Naive B cell (primary cell): ENCODE measurements at regions not wholly inside any gene's neighbourhood (a gene's known extent, or its start where the extent isn't known, plus 50 kb on each side); places are given as distances from the start of the nearest gene placed in this dataset.
A peak's percentile ranks its signal among the peaks of the same experiment; 100 is the strongest.

Source experiments
- ATAC-seq, 2 donors: fragments of 150-1000 bp; cut with Tn5 transposase; 2 replicates each; pipeline ENCODE4 v1.10.0; 2021; ENCODE audit warnings: low read depth in 2 of 2, mild to moderate bottlenecking in 2 of 2, moderate library complexity in 2 of 2
- DNase-seq: peaks from one replicate; pipeline ENCODE4 v3.0.0; 2022
- H3K27ac Mint-ChIP-seq, 6 donors: one replicate each; pipeline ENCODE4 v1.8.0; 2020 to 2022; ENCODE audit warnings: mild to moderate bottlenecking in 6 of 6, mixed read lengths in 6 of 6, moderate library complexity in 5 of 6, inconsistent platforms in 2 of 6
- H3K27me3 Mint-ChIP-seq, 3 donors: one replicate each; pipeline ENCODE4 v1.8.0; 2021 to 2022; ENCODE audit warnings: mixed read lengths in 3 of 3, mild to moderate bottlenecking in 1 of 3
- H3K36me3 Mint-ChIP-seq, 2 donors: one replicate each; pipeline ENCODE4 v1.8.0; 2020 to 2022; ENCODE audit warnings: mixed read lengths in 2 of 2, inconsistent platforms in 1 of 2, mild to moderate bottlenecking in 1 of 2
- H3K4me1 Mint-ChIP-seq, 3 donors: one replicate each; pipeline ENCODE4 v1.8.0; 2020 to 2022; ENCODE audit warnings: mixed read lengths in 3 of 3, inconsistent platforms in 1 of 3, mild to moderate bottlenecking in 1 of 3, moderate library complexity in 1 of 3
- H3K4me3 Mint-ChIP-seq, 8 donors: one replicate each; pipeline ENCODE4 v1.8.0; 2020 to 2022; ENCODE audit warnings: mild to moderate bottlenecking in 8 of 8, mixed read lengths in 8 of 8, moderate library complexity in 8 of 8, inconsistent platforms in 2 of 8
- H3K9me3 Mint-ChIP-seq, 7 donors: one replicate each; pipeline ENCODE4 v1.8.0; 2020 to 2022; ENCODE audit warnings: mixed read lengths in 7 of 7, mild to moderate bottlenecking in 5 of 7, inconsistent platforms in 2 of 7, moderate library complexity in 1 of 7

GRCh38 chr3:148605521-148605920, 92.2 kb upstream of the AGTR1 start:
- ATAC-seq (no peak), DNase-seq (no peak)
- no peaks in the 10 kb centered on the region for H3K36me3 Mint-ChIP-seq
- no peaks in the 10 kb centered on the region for H3K4me1 Mint-ChIP-seq
- H3K27me3 Mint-ChIP-seq = no peaks in the 10 kb centered on the region
- peaks cover 0 to 8% (median 0%) of the 10 kb centered on the region in 7 donors for H3K9me3 Mint-ChIP-seq
- no peak overlapping the region for H3K4me3 Mint-ChIP-seq
- H3K27ac Mint-ChIP-seq = no peak overlapping the region

GRCh38 chr3:148606979-148607378, 90.7 kb upstream of the AGTR1 start:
- Mint-ChIP-seq H3K9me3 (peaks cover 0 to 8% (median 0%) of the 10 kb centered on the region in 7 donors), H3K27ac (no peak overlapping the region), H3K36me3 (no peaks in the 10 kb centered on the region), H3K4me1 (no peaks in the 10 kb centered on the region), H3K4me3 (no peak overlapping the region), H3K27me3 (no peaks in the 10 kb centered on the region)
- DNase-seq (no peak), ATAC-seq (no peak)

DNA sequence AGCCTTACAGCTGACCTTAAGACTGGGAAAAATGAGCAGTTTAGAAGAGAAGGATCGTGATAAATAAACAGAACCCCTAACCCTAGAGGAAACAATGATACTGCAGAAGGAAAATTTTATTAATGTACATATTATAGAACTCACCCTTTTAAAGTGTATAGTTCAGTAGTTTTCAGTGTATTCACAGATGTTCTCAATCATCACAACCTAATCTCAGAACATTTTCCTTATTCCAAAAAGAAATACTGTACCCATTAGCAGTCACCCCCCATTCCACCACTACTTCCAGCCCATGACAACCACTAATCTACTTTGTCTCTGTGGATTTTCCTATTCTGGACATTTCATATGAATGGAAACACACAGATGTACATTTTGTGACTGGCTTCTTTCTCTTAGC, 90.2 kb upstream of the AGTR1 start:
- Mint-ChIP-seq H3K27me3 (no peaks in the 10 kb centered on the region), H3K4me1 (no peaks in the 10 kb centered on the region), H3K9me3 (peaks cover 0 to 8% (median 0%) of the 10 kb centered on the region in 7 donors), H3K4me3 (no peak overlapping the region), H3K27ac (no peak overlapping the region), H3K36me3 (no peaks in the 10 kb centered on the region)
- DNase-seq (no peak), ATAC-seq (no peak)

DNA sequence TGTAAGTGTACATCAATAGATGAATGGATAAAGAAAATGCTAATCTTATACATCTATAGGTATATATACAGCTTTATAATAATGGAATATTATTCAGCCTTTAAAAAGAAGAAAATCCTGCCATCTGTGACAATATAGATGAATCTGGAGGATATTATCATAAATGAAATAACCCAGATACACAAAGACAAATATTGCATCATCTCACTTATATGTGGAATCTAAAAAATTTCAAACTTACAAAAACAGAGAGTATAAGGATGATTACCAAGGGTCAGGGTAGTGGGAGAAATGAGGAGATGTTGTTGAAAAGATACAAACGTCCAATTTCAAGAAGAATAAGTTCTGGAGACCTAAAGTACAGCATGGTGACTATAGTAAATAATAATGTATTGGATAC, 85.4 kb upstream of the AGTR1 start:
- Mint-ChIP-seq H3K4me3 (no peak overlapping the region), H3K4me1 (no peaks in the 10 kb centered on the region), H3K27me3 (no peaks in the 10 kb centered on the region), H3K27ac (peak overlapping the region in 1 of 6 donors; percentile 18), H3K9me3 (peaks cover 0 to 8% (median 0%) of the 10 kb centered on the region in 7 donors), H3K36me3 (no peaks in the 10 kb centered on the region)
- no peak for ATAC-seq
- no peak for DNase-seq

DNA sequence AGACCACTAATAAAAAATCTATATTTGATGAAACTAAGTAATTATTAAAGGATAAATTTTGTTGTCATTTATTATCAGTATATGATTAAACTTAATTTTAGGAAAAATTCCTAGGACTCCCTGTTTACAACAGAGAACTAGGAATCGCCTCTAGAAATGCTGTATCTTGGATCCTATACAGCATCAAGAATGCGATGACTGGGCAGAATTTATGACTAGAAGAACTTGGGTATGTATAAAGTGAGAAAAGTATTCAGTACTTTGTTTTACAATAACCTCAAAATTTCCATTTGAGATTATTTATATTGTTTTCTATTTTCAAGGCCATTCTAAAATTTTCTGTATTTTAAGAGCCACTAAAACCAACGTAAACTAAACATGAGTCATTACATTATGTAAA, 82.3 kb upstream of the AGTR1 start:
- Mint-ChIP-seq H3K27me3 (no peaks in the 10 kb centered on the region), H3K4me3 (no peak overlapping the region), H3K27ac (no peak overlapping the region), H3K4me1 (peaks cover 0 to 7% (median 3%) of the 10 kb centered on the region in 3 donors), H3K36me3 (no peaks in the 10 kb centered on the region), H3K9me3 (peaks cover 0 to 13% (median 0%) of the 10 kb centered on the region in 7 donors)
- ATAC-seq = no peak
- DNase-seq = no peak

GRCh38 chr3:148625095-148625736, 72.5 kb upstream of the AGTR1 start:
- no peak for DNase-seq
- H3K4me3 Mint-ChIP-seq = no peak overlapping the region
- no peak overlapping the region for H3K27ac Mint-ChIP-seq
- H3K4me1 Mint-ChIP-seq = no peaks in the 10 kb centered on the region
- no peaks in the 10 kb centered on the region for H3K27me3 Mint-ChIP-seq
- no peak for ATAC-seq
- H3K9me3 Mint-ChIP-seq = peaks cover 0 to 17% (median 8%) of the 10 kb centered on the region in 7 donors
- no peaks in the 10 kb centered on the region for H3K36me3 Mint-ChIP-seq

GRCh38 chr3:148625991-148626390, 71.7 kb upstream of the AGTR1 start:
- Mint-ChIP-seq H3K4me3 (no peak overlapping the region), H3K9me3 (peaks cover 0 to 17% (median 8%) of the 10 kb centered on the region in 7 donors), H3K27ac (no peak overlapping the region), H3K27me3 (no peaks in the 10 kb centered on the region), H3K4me1 (no peaks in the 10 kb centered on the region), H3K36me3 (no peaks in the 10 kb centered on the region)
- DNase-seq (no peak), ATAC-seq (no peak)

GRCh38 chr3:148629006-148629405, 68.7 kb upstream of the AGTR1 start:
- ATAC-seq (no peak), DNase-seq (no peak)
- Mint-ChIP-seq H3K4me1 (no peaks in the 10 kb centered on the region), H3K9me3 (peaks cover 2 to 28% (median 15%) of the 10 kb centered on the region in 7 donors), H3K4me3 (no peak overlapping the region), H3K27ac (no peak overlapping the region), H3K36me3 (peaks cover 0 to 9% of the 10 kb centered on the region in 2 donors), H3K27me3 (no peaks in the 10 kb centered on the region)

GRCh38 chr3:148631124-148631903, 66.4 kb upstream of the AGTR1 start:
- no peak for DNase-seq
- H3K9me3 Mint-ChIP-seq = peaks cover 2 to 28% (median 15%) of the 10 kb centered on the region in 7 donors
- no peaks in the 10 kb centered on the region for H3K4me1 Mint-ChIP-seq
- no peaks in the 10 kb centered on the region for H3K27me3 Mint-ChIP-seq
- H3K4me3 Mint-ChIP-seq = no peak overlapping the region
- H3K27ac Mint-ChIP-seq = no peak overlapping the region
- no peak for ATAC-seq
- H3K36me3 Mint-ChIP-seq = peaks cover 0 to 9% of the 10 kb centered on the region in 2 donors

DNA sequence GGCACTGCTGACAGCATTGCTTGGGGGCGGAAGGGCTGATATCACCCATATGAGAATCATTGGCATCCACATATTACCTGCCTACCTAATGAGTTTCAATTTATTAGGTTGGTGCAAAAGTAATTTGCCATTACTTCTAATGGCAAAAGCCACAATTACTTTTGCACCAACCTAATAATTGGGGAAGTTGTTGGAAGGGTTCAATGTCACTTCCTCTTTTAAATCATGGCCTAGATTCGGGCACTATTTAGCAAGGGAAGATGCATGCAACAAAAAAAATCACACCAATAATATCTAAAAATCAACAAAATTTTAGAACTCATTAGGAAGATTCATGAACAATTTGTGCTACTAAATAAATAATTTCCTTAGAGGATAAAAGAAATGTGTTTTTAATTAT, 56.0 kb upstream of the AGTR1 start:
- H3K4me1 Mint-ChIP-seq = no peaks in the 10 kb centered on the region
- H3K4me3 Mint-ChIP-seq = no peak overlapping the region
- DNase-seq (no peak), ATAC-seq (no peak)
- H3K27me3 Mint-ChIP-seq = no peaks in the 10 kb centered on the region
- no peak overlapping the region for H3K27ac Mint-ChIP-seq
- no peaks in the 10 kb centered on the region for H3K36me3 Mint-ChIP-seq
- peaks cover 0 to 9% (median 3%) of the 10 kb centered on the region in 7 donors for H3K9me3 Mint-ChIP-seq

DNA sequence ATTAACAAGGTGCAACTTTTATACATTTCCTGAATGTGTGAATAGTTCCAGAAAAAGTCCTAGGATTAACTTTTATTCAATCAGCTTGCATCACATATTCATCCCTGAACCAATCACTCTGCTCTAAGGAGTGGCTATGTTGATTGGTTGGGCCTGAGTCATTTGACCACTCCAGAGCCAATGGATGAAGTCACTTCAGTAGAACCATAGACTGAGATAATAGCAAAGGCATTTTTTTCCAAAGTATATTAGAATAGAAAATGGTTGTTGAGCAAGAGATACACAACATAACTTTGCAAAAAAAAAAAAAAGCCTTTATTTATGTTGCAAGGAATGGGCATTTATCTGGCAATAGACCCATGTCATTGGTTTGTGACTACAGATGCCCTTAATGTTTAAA, 55.5 kb upstream of the AGTR1 start:
- H3K27ac Mint-ChIP-seq = no peak overlapping the region
- ATAC-seq (no peak), DNase-seq (no peak)
- no peaks in the 10 kb centered on the region for H3K4me1 Mint-ChIP-seq
- H3K4me3 Mint-ChIP-seq = no peak overlapping the region
- H3K27me3 Mint-ChIP-seq = no peaks in the 10 kb centered on the region
- no peaks in the 10 kb centered on the region for H3K36me3 Mint-ChIP-seq
- peaks cover 0 to 9% (median 3%) of the 10 kb centered on the region in 7 donors for H3K9me3 Mint-ChIP-seq

- DNase-seq (no peak), ATAC-seq (no peak)
- no peak overlapping the region for H3K27ac Mint-ChIP-seq
- H3K36me3 Mint-ChIP-seq = no peaks in the 10 kb centered on the region
- H3K4me1 Mint-ChIP-seq = no peaks in the 10 kb centered on the region
- H3K9me3 Mint-ChIP-seq = peaks cover 0 to 9% (median under 1%) of the 10 kb centered on the region in 7 donors
- H3K27me3 Mint-ChIP-seq = no peaks in the 10 kb centered on the region
- no peak overlapping the region for H3K4me3 Mint-ChIP-seq
Observed at GRCh38 chr3:148642616-148643015, 55.1 kb upstream of the AGTR1 start.

DNA sequence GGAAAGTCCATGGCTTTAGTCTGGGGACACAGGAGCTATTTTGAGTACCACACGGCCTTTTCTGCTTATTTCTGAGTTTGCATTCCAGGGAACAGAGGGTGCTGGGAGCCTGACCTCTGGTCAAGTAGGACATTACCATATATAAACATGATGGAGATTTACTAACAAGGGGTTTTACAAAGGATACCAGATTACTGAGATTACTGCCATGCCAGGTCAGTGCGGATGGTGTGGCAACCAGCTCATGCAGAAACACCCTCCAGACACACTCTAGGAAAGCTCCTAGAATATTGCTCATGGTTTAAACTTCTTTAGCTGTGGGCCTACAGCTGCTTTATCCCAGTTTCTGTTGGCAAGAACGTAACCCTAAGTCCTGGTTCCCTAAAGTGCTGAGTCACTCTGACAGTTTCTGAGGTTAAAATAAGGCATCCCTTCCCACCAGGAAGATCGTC, 54.3 kb upstream of the AGTR1 start:
- Mint-ChIP-seq H3K36me3 (no peaks in the 10 kb centered on the region), H3K4me1 (no peaks in the 10 kb centered on the region), H3K4me3 (no peak overlapping the region), H3K9me3 (peaks cover 0 to 9% (median 0%) of the 10 kb centered on the region in 7 donors), H3K27ac (no peak overlapping the region), H3K27me3 (no peaks in the 10 kb centered on the region)
- DNase-seq (no peak), ATAC-seq (no peak)

DNA sequence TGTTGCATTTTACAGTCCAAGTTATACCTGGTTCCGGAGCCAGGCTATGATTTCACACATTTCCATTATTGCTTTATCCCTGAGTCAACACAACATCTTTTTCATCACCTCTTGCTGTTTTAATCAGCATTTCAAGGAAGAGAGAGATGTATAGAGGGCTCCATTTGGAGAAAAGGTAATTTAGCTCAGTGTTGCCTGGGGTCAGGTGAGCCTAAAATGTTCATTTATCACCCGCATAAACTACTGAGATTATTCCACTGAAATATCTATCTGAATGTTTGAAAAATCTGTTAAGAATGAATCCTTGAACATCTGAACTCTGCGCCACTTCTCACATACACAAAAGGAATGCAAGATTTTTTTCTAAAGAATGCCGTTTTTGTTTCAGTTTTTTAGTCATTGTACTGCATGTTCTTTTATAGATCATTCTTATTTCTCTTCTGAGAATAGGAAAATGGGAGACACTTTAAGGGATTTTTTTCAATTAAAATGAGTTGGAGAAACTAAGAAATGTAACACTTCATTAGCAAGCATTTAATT, 51.5 kb upstream of the AGTR1 start:
- Mint-ChIP-seq H3K27ac (no peak overlapping the region), H3K9me3 (peaks cover 0 to 9% (median 0%) of the 10 kb centered on the region in 7 donors), H3K36me3 (no peaks in the 10 kb centered on the region), H3K4me1 (no peaks in the 10 kb centered on the region), H3K4me3 (no peak overlapping the region), H3K27me3 (no peaks in the 10 kb centered on the region)
- DNase-seq (no peak), ATAC-seq (no peak)
